ENCODE measurements at regions not wholly inside any gene's neighbourhood (a gene's known extent, or its start where the extent isn't known, plus 50 kb on each side); places are given as distances from the start of the nearest gene placed in this dataset.
"Not testable (repeated sequence)": the region's sequence is repeated elsewhere in the genome, so short reads cannot be mapped to it uniquely, and the experiment has no call there.

DNA sequence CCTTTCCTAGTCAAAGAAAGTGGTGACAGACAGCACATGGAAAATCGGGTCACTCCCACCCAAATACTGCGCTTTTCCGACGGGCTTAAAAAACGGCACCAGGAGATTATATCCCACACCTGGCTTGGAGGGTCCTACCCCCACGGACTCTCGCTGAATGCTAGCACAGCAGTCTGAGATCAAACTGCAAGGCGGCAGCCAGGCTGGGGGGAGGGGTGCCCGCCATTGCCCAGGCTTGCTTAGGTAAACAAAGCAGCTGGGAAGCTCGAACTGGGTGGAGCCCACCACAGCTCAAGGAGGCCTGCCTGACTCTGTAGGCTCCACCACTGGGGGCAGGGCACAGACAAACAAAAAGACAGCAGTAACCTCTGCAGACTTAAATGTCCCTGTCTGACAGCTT, 171.6 kb downstream of the PLK2 start:
- TF ChIP-seq, protein P1, sequence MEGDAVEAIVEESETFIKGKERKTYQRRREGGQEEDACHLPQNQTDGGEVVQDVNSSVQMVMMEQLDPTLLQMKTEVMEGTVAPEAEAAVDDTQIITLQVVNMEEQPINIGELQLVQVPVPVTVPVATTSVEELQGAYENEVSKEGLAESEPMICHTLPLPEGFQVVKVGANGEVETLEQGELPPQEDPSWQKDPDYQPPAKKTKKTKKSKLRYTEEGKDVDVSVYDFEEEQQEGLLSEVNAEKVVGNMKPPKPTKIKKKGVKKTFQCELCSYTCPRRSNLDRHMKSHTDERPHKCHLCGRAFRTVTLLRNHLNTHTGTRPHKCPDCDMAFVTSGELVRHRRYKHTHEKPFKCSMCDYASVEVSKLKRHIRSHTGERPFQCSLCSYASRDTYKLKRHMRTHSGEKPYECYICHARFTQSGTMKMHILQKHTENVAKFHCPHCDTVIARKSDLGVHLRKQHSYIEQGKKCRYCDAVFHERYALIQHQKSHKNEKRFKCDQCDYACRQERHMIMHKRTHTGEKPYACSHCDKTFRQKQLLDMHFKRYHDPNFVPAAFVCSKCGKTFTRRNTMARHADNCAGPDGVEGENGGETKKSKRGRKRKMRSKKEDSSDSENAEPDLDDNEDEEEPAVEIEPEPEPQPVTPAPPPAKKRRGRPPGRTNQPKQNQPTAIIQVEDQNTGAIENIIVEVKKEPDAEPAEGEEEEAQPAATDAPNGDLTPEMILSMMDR (IDR thresholded peaks at IDR 0.05), result not testable (repeated sequence)
- not testable (repeated sequence) for TF ChIP-seq POLR2AphosphoS5, POLR2A, EP300 (IDR thresholded peaks at IDR 0.05)
